Endothelial cell of umbilical vein (primary cell): ENCODE measurements at regions not wholly inside any gene's neighbourhood (a gene's known extent, or its start where the extent isn't known, plus 50 kb on each side); places are given as distances from the start of the nearest gene placed in this dataset.

Experiments used
- BruUV-seq: library from RNA; stranded (reverse); fragments of 400-500 nt; replicated peaks from 2 replicates; lab custom pipeline; 2021; lab: Mats Ljungman, UMichigan
- CTCF ChIA-PET: fragments of 300-600, 350-600 bp; sonication (Branson Sonifier 250); formaldehyde crosslinking; loops from one replicate; lab custom pipeline; 2021; ENCODE audit warnings: antibody characterized with exemption, inconsistent platforms; lab: Charles Lee
- POLR2A ChIA-PET: fragments of 300-600, 350-600 bp; sonication (Branson Sonifier 250); formaldehyde crosslinking; loops from one replicate; lab custom pipeline; 2021; ENCODE audit warnings: antibody characterized with exemption, inconsistent platforms; lab: Charles Lee
- DNase-seq: peaks from one replicate; pipeline ENCODE4 v3.0.0-alpha.2; 2011; ENCODE audit warnings: low read depth, low spot score
- FAIRE-seq: peaks from 2 replicates; lab custom pipeline; 2011; peaks lifted over from hg19 to GRCh38; lab: Jason Lieb, UNC
- H2AFZ ChIP-seq: 2 replicates; pipeline ENCODE4 v1.6.0; 2012; ENCODE audit warnings: low read depth, low read length, control low read depth, inconsistent platforms
- H3K27ac ChIP-seq: 2 replicates; pipeline ENCODE4 v1.5.1; 2011; ENCODE audit warnings: low read depth, mild to moderate bottlenecking, control low read depth, low read length, moderate library complexity; ENCODE audit not compliant: insufficient read depth
- H3K27me3 ChIP-seq, 2 experiments: 2 replicates each; pipeline versions ENCODE4 v1.6.0 to v1.6.1; 2011; ENCODE audit warnings: low read length in 2 of 2, mixed read lengths in 1 of 2; ENCODE audit not compliant: control insufficient read depth in 2 of 2, insufficient read depth in 2 of 2
- H3K36me3 ChIP-seq, 2 experiments: 2 replicates in 1 of 2; 3 replicates in 1 of 2; pipeline ENCODE4 v1.5.1; 2011; ENCODE audit warnings: low read length in 2 of 2, mild to moderate bottlenecking in 1 of 2, moderate library complexity in 1 of 2; ENCODE audit not compliant: control insufficient read depth in 2 of 2, insufficient read depth in 2 of 2; ENCODE audit errors: extremely low read depth in 1 of 2
- H3K4me1 ChIP-seq: 3 replicates; pipeline ENCODE4 v1.5.1; 2011; ENCODE audit warnings: mild to moderate bottlenecking, low read length; ENCODE audit not compliant: control insufficient read depth, insufficient read depth; ENCODE audit errors: extremely low read depth
- H3K4me2 ChIP-seq: 2 replicates; pipeline ENCODE4 v1.6.1; 2011; ENCODE audit warnings: low read length, control low read depth, mixed read lengths; ENCODE audit not compliant: insufficient read depth
- H3K4me3 ChIP-seq, 3 experiments: fragments of 200-600 bp in 1 of 3; sonication (generic), shearing (Covaris generic) in 1 of 3; replicated peaks in 1 of 3; 2 replicates each; pipeline ENCODE4 v1.5.1; 2011 to 2016; ENCODE audit warnings: control low read depth in 3 of 3, low read length in 3 of 3, mild to moderate bottlenecking in 2 of 3, inconsistent platforms in 1 of 3, low read depth in 1 of 3, moderate library complexity in 1 of 3; ENCODE audit not compliant: insufficient read depth in 1 of 3
- H3K79me2 ChIP-seq: 2 replicates; pipeline ENCODE4 v1.6.0; 2012; ENCODE audit warnings: low read length, inconsistent platforms; ENCODE audit not compliant: control insufficient read depth, insufficient read depth
- H3K9ac ChIP-seq: replicated peaks from 2 replicates; pipeline ENCODE3; 2011; ENCODE audit warnings: low read length, control low read depth; ENCODE audit not compliant: insufficient read depth; ENCODE audit errors: extremely low read depth
- H3K9me1 ChIP-seq: replicated peaks from 3 replicates; pipeline ENCODE4 v1.6.0; 2011; ENCODE audit warnings: mild to moderate bottlenecking, low read length; ENCODE audit not compliant: control insufficient read depth, insufficient read depth; ENCODE audit errors: extremely low read depth
- H3K9me3 ChIP-seq: replicated peaks from 2 replicates; pipeline ENCODE4 v1.5.1; 2012; ENCODE audit warnings: low read length, inconsistent platforms; ENCODE audit not compliant: control insufficient read depth, insufficient read depth
- H4K20me1 ChIP-seq: replicated peaks from 2 replicates; pipeline ENCODE3; 2011; ENCODE audit warnings: mild to moderate bottlenecking, low read length; ENCODE audit not compliant: control insufficient read depth, insufficient read depth; ENCODE audit errors: extremely low read depth
- EZH2 ChIP-seq: IDR thresholded peaks from 2 replicates; pipeline ENCODE4 v1.6.1; 2012; ENCODE audit warnings: borderline replicate concordance, low read depth, mild to moderate bottlenecking, moderate library complexity, low read length, inconsistent platforms; ENCODE audit not compliant: severe bottlenecking
- FOS ChIP-seq: IDR thresholded peaks from 2 replicates; pipeline ENCODE4 v1.6.1; 2011; ENCODE audit warnings: mild to moderate bottlenecking, low read length, moderate library complexity, borderline replicate concordance; ENCODE audit not compliant: insufficient read depth
- GATA2 ChIP-seq: IDR thresholded peaks from 2 replicates; pipeline ENCODE4 v1.7.0; 2011; ENCODE audit warnings: low read depth, mild to moderate bottlenecking, moderate library complexity, mixed read lengths, low read length; ENCODE audit not compliant: insufficient read length, insufficient read depth
- JUN ChIP-seq: IDR thresholded peaks from 2 replicates; pipeline ENCODE4 v1.6.1; 2011; ENCODE audit warnings: borderline replicate concordance, low read depth; ENCODE audit not compliant: insufficient read length, insufficient read depth
- MYC ChIP-seq: IDR thresholded peaks from one replicate; pipeline ENCODE4 v1.6.1; 2011; ENCODE audit warnings: mild to moderate bottlenecking, low read depth, low read length
- POLR2A ChIP-seq: IDR thresholded peaks from 2 replicates; pipeline ENCODE4 v1.6.1; 2012; ENCODE audit warnings: low read depth, mild to moderate bottlenecking, control low read depth, low read length
- POLR2AphosphoS5 ChIP-seq: IDR thresholded peaks from 2 replicates; pipeline ENCODE4 v1.6.1; 2012; ENCODE audit warnings: low read depth, mild to moderate bottlenecking, control low read depth, low read length, moderate library complexity; ENCODE audit not compliant: insufficient read depth
- dilution Hi-C: fragments of 300-500 bp; cut with MboI; formaldehyde crosslinking; loops from one replicate; pipeline ENCODE4 v1.15.0; 2019; ENCODE audit warnings: low sequenced_read_pairs; ENCODE audit not compliant: extremely low pct_ligation_motif_present
- intact Hi-C: fragments of 100-400 bp; cut with micrococcal nuclease; formaldehyde crosslinking; loops from one replicate; pipeline ENCODE4 v1.10.0; 2022
- TF ChIP-seq, protein P1 (sequence below), 2 donors: IDR thresholded peaks; 1 replicate in 1 of 2; 2 replicates in 1 of 2; pipeline ENCODE4 v1.5.1; 2011; ENCODE audit warnings: low read length in 2 of 2, mild to moderate bottlenecking in 2 of 2, moderate library complexity in 2 of 2, control low read depth in 1 of 2, inconsistent platforms in 1 of 2, low read depth in 1 of 2; ENCODE audit not compliant: insufficient read depth in 1 of 2; ENCODE audit errors: extremely low read depth in 1 of 2
- TF ChIP-seq, protein P2 (sequence below): IDR thresholded peaks from 2 replicates; pipeline ENCODE4 v1.6.1; 2011; ENCODE audit not compliant: insufficient read depth, insufficient read length

DNA sequence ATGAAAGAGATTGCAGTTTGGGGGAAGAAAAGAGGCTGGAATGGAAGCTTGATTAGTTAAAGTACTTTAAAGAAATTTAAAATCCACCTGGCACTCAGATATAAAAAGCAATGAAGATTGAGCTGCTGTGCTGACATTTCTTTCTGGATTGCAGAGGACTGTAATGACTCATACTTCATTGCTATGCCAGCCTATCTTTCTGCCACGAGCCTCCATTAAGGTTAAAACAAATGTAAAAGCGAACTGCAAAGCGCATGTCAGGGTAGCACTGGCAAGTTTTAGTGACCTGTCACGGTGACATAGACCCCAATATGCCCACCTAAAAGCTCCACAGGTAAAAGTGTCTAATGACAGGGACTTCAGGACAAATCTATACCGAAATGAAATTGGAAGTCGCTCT is 449.6 kb downstream of the C6orf118 start:
- POLR2A ChIA-PET: no interaction called here
- CTCF ChIA-PET: no interaction called here
- no peak for FAIRE-seq

More for the DNA sequence above, 449.6 kb downstream of the C6orf118 start:
- no peak for TF ChIP-seq FOS
- TF ChIP-seq, protein P1, sequence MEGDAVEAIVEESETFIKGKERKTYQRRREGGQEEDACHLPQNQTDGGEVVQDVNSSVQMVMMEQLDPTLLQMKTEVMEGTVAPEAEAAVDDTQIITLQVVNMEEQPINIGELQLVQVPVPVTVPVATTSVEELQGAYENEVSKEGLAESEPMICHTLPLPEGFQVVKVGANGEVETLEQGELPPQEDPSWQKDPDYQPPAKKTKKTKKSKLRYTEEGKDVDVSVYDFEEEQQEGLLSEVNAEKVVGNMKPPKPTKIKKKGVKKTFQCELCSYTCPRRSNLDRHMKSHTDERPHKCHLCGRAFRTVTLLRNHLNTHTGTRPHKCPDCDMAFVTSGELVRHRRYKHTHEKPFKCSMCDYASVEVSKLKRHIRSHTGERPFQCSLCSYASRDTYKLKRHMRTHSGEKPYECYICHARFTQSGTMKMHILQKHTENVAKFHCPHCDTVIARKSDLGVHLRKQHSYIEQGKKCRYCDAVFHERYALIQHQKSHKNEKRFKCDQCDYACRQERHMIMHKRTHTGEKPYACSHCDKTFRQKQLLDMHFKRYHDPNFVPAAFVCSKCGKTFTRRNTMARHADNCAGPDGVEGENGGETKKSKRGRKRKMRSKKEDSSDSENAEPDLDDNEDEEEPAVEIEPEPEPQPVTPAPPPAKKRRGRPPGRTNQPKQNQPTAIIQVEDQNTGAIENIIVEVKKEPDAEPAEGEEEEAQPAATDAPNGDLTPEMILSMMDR (IDR thresholded peaks at IDR 0.05; ENCODE audit: extremely low read depth in 1 of 2, insufficient read depth in 1 of 2, low read depth in 1 of 2, low read length in 2 of 2): no peak
- no peak for TF ChIP-seq GATA2
- no peak for TF ChIP-seq EZH2
- no peak for TF ChIP-seq POLR2A
- TF ChIP-seq JUN: no peak
- TF ChIP-seq, protein P2, sequence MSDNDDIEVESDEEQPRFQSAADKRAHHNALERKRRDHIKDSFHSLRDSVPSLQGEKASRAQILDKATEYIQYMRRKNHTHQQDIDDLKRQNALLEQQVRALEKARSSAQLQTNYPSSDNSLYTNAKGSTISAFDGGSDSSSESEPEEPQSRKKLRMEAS: no peak
- TF ChIP-seq MYC: no peak
- TF ChIP-seq POLR2AphosphoS5: no peak
- Histone ChIP-seq H3K27me3 (no peaks in the 10 kb centered on the region), H4K20me1 (no peaks in the 10 kb centered on the region), H3K4me3 (no peak overlapping the region), H2AFZ (no peak overlapping the region), H3K9me3 (no peaks in the 10 kb centered on the region), H3K4me2 (no peak overlapping the region), H3K4me1 (no peaks in the 10 kb centered on the region), H3K27ac (no peak overlapping the region), H3K9me1 (no peaks in the 10 kb centered on the region), H3K79me2 (no peaks in the 10 kb centered on the region), H3K36me3 (no peaks in the 10 kb centered on the region), H3K9ac (no peak overlapping the region)
- dilution Hi-C loops (no loop called here), intact Hi-C loops (no loop called here)
- BruUV-seq: no TSS peak
- no peak for DNase-seq
